SK-N-MC (cell line): ENCODE measurements at regions not wholly inside any gene's neighbourhood (a gene's known extent, or its start where the extent isn't known, plus 50 kb on each side); places are given as distances from the start of the nearest gene placed in this dataset.

Experiments used
- DNase-seq: peaks from one replicate; pipeline ENCODE4 v3.0.0-alpha.2; 2011; ENCODE audit warnings: low read depth, low spot score
- H3K27ac ChIP-seq: fragments of 200-600 bp; sonication (generic); 2 replicates; pipeline ENCODE4 v1.5.1; 2016; ENCODE audit warnings: mixed run types
- H3K36me3 ChIP-seq: fragments of 200-600 bp; sonication (generic); 2 replicates; pipeline ENCODE4 v1.6.1; 2017; ENCODE audit warnings: antibody characterized with exemption, low read length, mixed read lengths; ENCODE audit not compliant: insufficient read depth
- H3K4me3 ChIP-seq: fragments of 200-600 bp; sonication (generic); 2 replicates; pipeline ENCODE4 v1.5.1; 2016
- H3K9ac ChIP-seq: fragments of 200-600 bp; sonication (generic); 2 replicates; pipeline ENCODE4 v1.8.0; 2017; ENCODE audit warnings: mixed run types, mixed read lengths; ENCODE audit not compliant: insufficient read length
- H3K9me3 ChIP-seq: fragments of 200-600 bp; sonication (generic); 2 replicates; pipeline ENCODE4 v1.6.1; 2017; ENCODE audit warnings: low read depth, mild to moderate bottlenecking, antibody characterized with exemption, low read length, moderate library complexity, mixed read lengths
- EZH2 ChIP-seq: fragments of 200-600 bp; sonication (generic); IDR thresholded peaks from one replicate; pipeline ENCODE4 v1.6.1; 2017; ENCODE audit warnings: antibody characterized with exemption
- FOXP2 ChIP-seq: optimal IDR thresholded peaks from 2 replicates; pipeline ENCODE3; 2011; ENCODE audit warnings: mild to moderate bottlenecking, moderate library complexity; ENCODE audit not compliant: insufficient read depth; ENCODE audit errors: extremely low read length, control extremely low read depth
- POLR2AphosphoS5 ChIP-seq: IDR thresholded peaks from 2 replicates; pipeline ENCODE4 v1.6.1; 2012; ENCODE audit warnings: mild to moderate bottlenecking, low read depth, low read length, borderline replicate concordance

DNA sequence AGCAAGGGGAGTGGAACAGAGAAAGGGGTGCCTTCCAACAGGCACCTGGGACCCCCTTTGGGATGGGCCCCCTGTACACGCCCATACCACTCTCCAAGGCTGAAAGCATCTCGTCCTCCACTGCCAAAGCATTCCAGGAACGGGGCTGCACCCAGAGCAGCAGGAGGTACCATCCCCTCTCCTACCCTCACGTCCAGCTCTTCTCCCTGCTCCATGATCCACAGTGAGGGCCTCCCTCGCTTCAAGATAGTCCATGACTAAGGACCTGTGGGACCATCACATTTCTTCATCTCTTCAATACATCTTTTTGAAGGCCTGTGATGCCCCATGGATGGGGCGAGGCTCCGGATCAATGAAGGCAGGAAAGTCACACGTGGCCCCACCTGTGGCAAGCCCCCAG is 209.9 kb downstream of the ANKRD60 start:
- no peaks in the 10 kb centered on the region for H3K9me3 ChIP-seq
- H3K9ac ChIP-seq = no peak overlapping the region
- no peak for TF ChIP-seq POLR2AphosphoS5
- TF ChIP-seq FOXP2 = no peak
- TF ChIP-seq EZH2 = no peak
- no peak overlapping the region for H3K4me3 ChIP-seq
- no peak for DNase-seq
- H3K27ac ChIP-seq = no peak overlapping the region
- no peaks in the 10 kb centered on the region for H3K36me3 ChIP-seq

DNA sequence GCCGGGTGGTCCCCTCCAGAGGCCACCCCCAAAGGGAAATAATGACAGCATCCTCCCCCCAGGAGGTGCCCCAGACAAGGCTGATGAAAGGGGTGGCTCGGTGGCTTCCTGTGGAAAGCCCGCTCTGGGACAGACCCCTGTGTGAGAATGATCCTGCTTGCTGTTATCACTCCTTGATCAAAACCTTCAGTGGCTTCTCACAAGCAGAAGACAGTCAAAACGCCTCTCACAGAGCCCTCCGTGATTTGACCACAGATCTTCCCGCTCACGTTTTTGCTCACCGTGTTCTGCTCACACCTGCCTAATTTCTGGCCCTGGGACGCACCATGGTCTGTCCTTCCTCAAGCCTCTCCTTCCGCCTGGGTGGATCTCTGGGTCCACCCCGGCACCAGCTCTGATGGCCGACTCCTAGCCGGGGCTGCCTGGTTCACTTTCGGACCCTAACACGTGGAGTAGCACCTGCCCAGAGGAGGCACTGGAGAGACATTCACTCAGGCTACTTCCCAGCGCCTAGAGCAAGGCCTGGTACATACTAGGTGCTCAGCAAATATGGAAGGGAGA is 210.4 kb downstream of the ANKRD60 start:
- Histone ChIP-seq H3K9me3 (no peaks in the 10 kb centered on the region), H3K27ac (no peak overlapping the region), H3K9ac (no peak overlapping the region), H3K36me3 (no peaks in the 10 kb centered on the region), H3K4me3 (no peak overlapping the region)
- TF ChIP-seq EZH2 (no peak), POLR2AphosphoS5 (no peak), FOXP2 (no peak)
- no peak for DNase-seq

DNA sequence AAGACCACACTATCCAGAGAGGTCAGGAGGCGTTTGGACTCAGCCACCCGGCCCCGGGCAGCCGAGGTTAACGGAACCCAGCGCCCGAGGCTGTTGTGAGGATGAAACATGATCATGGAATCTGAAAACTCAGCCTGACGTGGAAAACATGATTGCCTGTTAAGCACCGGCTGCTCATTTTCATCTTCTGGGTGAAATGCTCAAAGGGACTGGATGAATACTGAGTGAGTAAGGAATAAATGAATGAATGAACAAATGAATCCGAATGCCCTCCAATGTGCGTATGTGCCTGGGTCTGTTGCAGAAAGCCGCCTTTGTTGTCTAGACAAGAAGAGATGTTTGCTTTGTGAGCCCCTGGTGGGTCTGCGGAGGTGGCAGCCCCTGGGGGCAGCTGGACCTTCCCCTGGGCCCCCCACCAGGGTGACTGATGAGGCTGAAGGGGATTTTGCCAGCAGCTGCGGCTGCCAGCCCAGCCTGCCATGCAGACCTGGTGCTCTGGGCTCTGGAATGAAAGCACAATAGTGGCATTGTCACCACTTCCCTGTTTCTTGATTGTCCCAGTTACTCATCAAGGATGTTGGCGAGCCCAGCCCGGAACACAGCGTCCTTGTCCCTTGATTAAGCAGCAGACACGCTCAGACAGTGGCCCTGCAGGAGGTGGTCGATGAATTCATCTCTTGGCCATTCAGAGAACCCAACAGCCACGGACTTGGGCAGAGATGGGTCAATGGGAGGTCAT is 211.1 kb downstream of the ANKRD60 start:
- H3K9ac ChIP-seq = no peak overlapping the region
- no peak overlapping the region for H3K4me3 ChIP-seq
- H3K9me3 ChIP-seq = no peaks in the 10 kb centered on the region
- no peaks in the 10 kb centered on the region for H3K36me3 ChIP-seq
- H3K27ac ChIP-seq = no peak overlapping the region
- TF ChIP-seq POLR2AphosphoS5 (no peak), EZH2 (no peak), FOXP2 (no peak)
- no peak for DNase-seq

DNA sequence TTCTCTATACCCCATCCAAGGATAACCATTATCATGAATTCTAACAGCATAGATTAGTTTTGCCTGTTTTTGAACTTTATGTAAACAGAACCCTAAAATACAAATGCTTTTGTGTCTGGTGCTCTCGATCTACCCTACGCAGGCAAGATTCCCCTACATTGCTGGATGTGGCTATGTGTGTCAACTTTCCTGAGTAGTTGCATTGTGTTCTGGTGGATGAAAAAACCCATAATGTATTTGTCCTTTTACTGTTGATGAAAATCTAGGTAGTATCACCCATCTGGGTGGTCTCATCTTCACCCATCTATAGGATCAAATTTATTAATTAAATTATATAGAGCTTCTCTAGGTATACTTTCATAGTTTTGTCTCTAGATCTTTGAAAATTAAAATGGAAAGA is 211.7 kb downstream of the ANKRD60 start:
- H3K9ac ChIP-seq = no peak overlapping the region
- no peak overlapping the region for H3K27ac ChIP-seq
- H3K36me3 ChIP-seq = no peaks in the 10 kb centered on the region
- TF ChIP-seq FOXP2 (no peak), POLR2AphosphoS5 (no peak), EZH2 (no peak)
- no peaks in the 10 kb centered on the region for H3K9me3 ChIP-seq
- no peak for DNase-seq
- no peak overlapping the region for H3K4me3 ChIP-seq

DNA sequence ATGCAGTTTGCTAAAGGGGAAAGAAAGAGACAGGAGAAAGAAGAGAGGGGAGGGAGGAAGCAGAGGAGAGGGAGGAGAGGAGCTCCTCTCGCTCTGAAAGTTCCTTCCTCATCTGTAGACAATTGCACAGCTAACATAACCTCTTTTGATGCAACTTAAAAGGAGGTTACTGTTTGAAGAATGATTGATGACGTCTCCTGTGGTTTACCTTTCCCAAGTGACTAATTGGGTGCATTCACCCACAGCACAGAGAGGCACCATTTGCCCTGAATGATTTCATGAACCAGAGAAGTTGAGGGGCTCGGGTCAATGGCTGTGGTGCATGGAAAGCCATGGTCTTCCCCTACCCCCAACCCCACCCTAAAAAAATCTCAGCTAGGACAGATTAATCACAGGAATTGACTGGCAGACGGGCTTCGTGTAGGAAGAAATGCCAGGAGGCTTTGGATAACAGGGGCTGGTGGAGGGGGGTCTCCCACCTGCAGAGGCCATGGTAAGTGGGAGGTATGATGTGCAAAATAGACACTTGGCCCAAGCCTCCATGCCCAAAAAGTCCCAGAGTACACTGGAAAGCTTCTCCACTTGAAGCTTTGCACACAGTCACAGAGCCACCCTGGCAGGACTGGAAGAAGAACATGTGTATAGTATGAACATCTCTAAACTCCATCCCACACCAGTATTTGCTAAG is 213.7 kb downstream of the ANKRD60 start:
- DNase-seq = no peak
- no peak for TF ChIP-seq FOXP2
- TF ChIP-seq POLR2AphosphoS5 = no peak
- no peak for TF ChIP-seq EZH2
- no peak overlapping the region for H3K4me3 ChIP-seq
- H3K27ac ChIP-seq = no peak overlapping the region
- H3K9me3 ChIP-seq = no peaks in the 10 kb centered on the region
- no peak overlapping the region for H3K9ac ChIP-seq
- no peaks in the 10 kb centered on the region for H3K36me3 ChIP-seq

DNA sequence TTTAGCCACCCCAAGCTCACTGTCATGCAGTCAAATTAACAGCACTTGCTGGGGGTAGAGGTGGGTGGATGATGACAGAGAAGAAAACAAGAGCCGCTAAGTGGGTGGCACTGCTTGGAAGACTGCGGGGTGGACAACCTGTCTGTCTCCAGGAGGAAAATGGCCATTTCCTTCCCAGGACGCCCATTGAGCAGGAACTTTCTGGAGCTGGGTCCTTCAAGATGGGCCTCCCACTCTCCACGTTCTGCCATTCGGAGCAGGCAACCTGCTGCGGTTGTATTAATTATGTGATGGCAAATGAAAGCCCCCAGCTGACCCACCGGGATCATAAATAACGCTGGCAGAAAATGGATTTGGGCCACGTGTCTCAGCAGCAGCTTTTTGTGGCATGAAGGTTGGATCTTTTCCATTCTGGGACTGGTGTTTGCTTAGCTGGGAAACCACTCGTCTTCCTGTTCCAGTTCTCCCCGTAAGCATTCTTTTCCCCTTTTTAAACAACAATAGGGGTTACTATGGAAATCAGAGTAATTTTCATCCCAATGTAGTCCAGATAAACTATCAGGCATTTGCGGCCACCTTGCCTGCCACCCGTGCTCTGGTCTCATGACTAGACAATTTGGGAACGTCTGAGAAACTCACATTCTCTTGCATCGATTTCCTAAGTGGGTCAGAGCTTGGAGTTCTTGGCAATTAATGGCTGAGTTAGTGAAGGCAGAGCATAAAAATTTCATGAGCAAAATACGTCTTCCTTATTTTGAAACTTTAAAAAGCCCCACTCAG is 215.5 kb downstream of the ANKRD60 start:
- no peak overlapping the region for H3K4me3 ChIP-seq
- no peak for DNase-seq
- H3K36me3 ChIP-seq = no peaks in the 10 kb centered on the region
- TF ChIP-seq FOXP2 (no peak), EZH2 (no peak), POLR2AphosphoS5 (no peak)
- H3K27ac ChIP-seq = no peak overlapping the region
- no peaks in the 10 kb centered on the region for H3K9me3 ChIP-seq
- no peak overlapping the region for H3K9ac ChIP-seq

DNA sequence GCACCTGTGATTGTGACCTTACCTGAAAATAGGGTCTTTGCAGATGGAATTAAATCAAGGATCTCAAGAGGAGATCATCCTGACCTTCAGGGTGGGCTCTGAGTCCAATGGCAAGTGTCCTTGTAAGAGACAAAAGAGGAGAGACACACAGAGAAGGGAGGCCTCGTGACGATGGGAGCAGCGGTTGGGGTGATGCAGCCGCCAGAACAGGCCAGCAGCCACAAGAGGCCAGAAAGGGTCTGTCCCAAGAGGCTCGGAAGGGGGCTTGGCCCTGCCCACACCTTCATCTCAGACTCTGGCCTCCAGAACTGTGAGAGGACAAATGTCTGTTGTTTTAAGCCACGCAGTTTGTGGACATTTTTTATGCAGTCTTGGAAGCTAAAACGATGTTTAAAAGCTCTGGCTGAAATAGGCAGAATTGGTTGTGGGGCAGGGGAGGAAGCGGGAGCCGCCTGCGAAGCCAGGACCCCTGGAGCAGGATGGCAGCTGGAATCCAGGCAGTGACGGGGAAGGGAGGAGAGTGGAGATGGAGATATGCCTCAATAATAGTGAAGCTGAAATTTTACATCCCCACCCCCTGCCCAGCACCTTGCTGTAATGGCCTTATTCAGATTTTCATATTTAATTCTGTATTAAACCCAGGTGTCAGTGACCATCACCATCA is 216.4 kb downstream of the ANKRD60 start:
- H3K27ac ChIP-seq = no peak overlapping the region
- TF ChIP-seq POLR2AphosphoS5 = no peak
- H3K4me3 ChIP-seq = no peak overlapping the region
- no peaks in the 10 kb centered on the region for H3K9me3 ChIP-seq
- no peaks in the 10 kb centered on the region for H3K36me3 ChIP-seq
- no peak for DNase-seq
- H3K9ac ChIP-seq = no peak overlapping the region
